ENCODE measurements at regions not wholly inside any gene's neighbourhood (a gene's known extent, or its start where the extent isn't known, plus 50 kb on each side); places are given as distances from the start of the nearest gene placed in this dataset.

GRCh38 chr13:74561155-74561554 is 427.0 kb upstream of the KLF12 start (continued):
- no peak for TF ChIP-seq RELA (IDR thresholded peaks at IDR 0.05; ENCODE audit: borderline replicate concordance, partially characterized antibody)
- TF ChIP-seq NFIC (IDR thresholded peaks at IDR 0.05; ENCODE audit: low read depth, low read length) = no peak
- TF ChIP-seq HDGF (IDR thresholded peaks at IDR 0.05) = no peak

GRCh38 chr13:74560325-74560724 is 426.1 kb upstream of the KLF12 start:
- ATAC-seq (peak; percentile 93), FAIRE-seq (peak; percentile 23), DNase-seq (ENCODE audit: low read depth, low spot score) (peak; percentile 24)
- Histone ChIP-seq H2AFZ (ENCODE audit: control insufficient read depth, low read depth, low read length) (no peak overlapping the region), H3K4me3 (no peak overlapping the region), H3K36me3 (ENCODE audit: control insufficient read depth in 2 of 2, insufficient read depth in 2 of 2, low read length in 1 of 2) (no peaks in the 10 kb centered on the region), H3K79me2 (ENCODE audit: control insufficient read depth, insufficient read depth, low read length) (no peaks in the 10 kb centered on the region), H3K27me3 (replicated peaks in 1 of 2; ENCODE audit: control insufficient read depth in 2 of 2, insufficient read depth in 2 of 2, low read length in 1 of 2) (no peaks in the 10 kb centered on the region; a peak in 1 of 4 replicates), H3K9me3 (replicated peaks; ENCODE audit: control insufficient read depth, insufficient read depth, low read length) (no peaks in the 10 kb centered on the region), H3K4me2 (ENCODE audit: control insufficient read depth, insufficient read depth) (no peak overlapping the region), H3K27ac (ENCODE audit: control insufficient read depth, insufficient read depth) (no peak overlapping the region), H3K9ac (ENCODE audit: control insufficient read depth, insufficient read depth, low read length) (no peak overlapping the region), H4K20me1 (ENCODE audit: control insufficient read depth, insufficient read depth) (no peaks in the 10 kb centered on the region), H3K4me1 (ENCODE audit: control insufficient read depth, insufficient read depth, low read length) (no peaks in the 10 kb centered on the region)
- RAD21 ChIA-PET (ENCODE audit: unreplicated experiment) = no interaction called here
- CTCF ChIA-PET = no interaction called here
- in situ Hi-C loops (cut with MboI) (no loop called here), intact Hi-C loops (cut with micrococcal nuclease; ENCODE audit: unreplicated experiment) (no loop called here)
- 19% methylated on average over 4 of the region's 4 CpGs for WGBS (ENCODE audit: insufficient coverage, insufficient replicate concordance, low lambda C conversion rate, missing lambda C conversion rate)
- SMC1A ChIA-PET (ENCODE audit: uncharacterized antibody, unreplicated experiment) = interaction anchor here (1.5 kb wide), 1 partner anchor 118 kb away, joined by 3 read pairs; no protein-coding TSS in a partner anchor
- BruUV-seq (replicated peaks) = no TSS peak
- POLR2A ChIA-PET = no interaction called here
- TF ChIP-seq NKRF (conservative IDR thresholded peaks at IDR 0.05) = no peak
- 0 out of 2 replicates have a peak, but pooled peaks have one; percentile 49 for TF ChIP-seq RELB (IDR thresholded peaks at IDR 0.05; ENCODE audit: low read depth)
- 0 out of 2 replicates have a peak, but pooled peaks have one; percentile 46 for TF ChIP-seq NBN (IDR thresholded peaks at IDR 0.05)
- no peak for TF ChIP-seq E2F4 (IDR thresholded peaks at IDR 0.05; ENCODE audit: low read depth, low read length)
- TF ChIP-seq PBX3 (IDR thresholded peaks at IDR 0.05; ENCODE audit: insufficient replicate concordance, low read depth, low read length) = no peak
- TF ChIP-seq SP1 (IDR thresholded peaks at IDR 0.05; ENCODE audit: low read depth, low read length) = no peak
- no peak for TF ChIP-seq USF2 (IDR thresholded peaks at IDR 0.05; ENCODE audit: borderline replicate concordance, low read depth, low read length)
- TF ChIP-seq CEBPB (IDR thresholded peaks at IDR 0.05; ENCODE audit: borderline replicate concordance in 1 of 2, low read depth in 2 of 2, low read length in 2 of 2) = no peak
- 0 out of 2 replicates have a peak, but pooled peaks have one; percentile 10 for TF ChIP-seq PKNOX1 (IDR thresholded peaks at IDR 0.05)
- no peak for TF ChIP-seq MLLT1 (IDR thresholded peaks at IDR 0.05)
